Ectodermal cell (in vitro differentiated cells): ENCODE measurements at regions not wholly inside any gene's neighbourhood (a gene's known extent, or its start where the extent isn't known, plus 50 kb on each side); places are given as distances from the start of the nearest gene placed in this dataset.

ENCODE experiments used
- H3K27ac ChIP-seq: 2 replicates; pipeline ENCODE4 v1.7.0; 2013; ENCODE audit warnings: mild to moderate bottlenecking, low read depth, low read length; ENCODE audit not compliant: insufficient read depth, poor library complexity, severe bottlenecking
- H3K27me3 ChIP-seq: 2 replicates; pipeline ENCODE4 v1.7.0; 2013; ENCODE audit warnings: mild to moderate bottlenecking, low read length; ENCODE audit not compliant: insufficient read depth, control insufficient read depth, poor library complexity, severe bottlenecking
- H3K36me3 ChIP-seq: one replicate; pipeline ENCODE4 v1.7.0; 2013; ENCODE audit warnings: low read length; ENCODE audit not compliant: control insufficient read depth, insufficient read depth
- H3K4me1 ChIP-seq: one replicate; pipeline ENCODE4 v1.7.0; 2013; ENCODE audit warnings: low read length; ENCODE audit not compliant: control insufficient read depth, insufficient read depth
- H3K4me3 ChIP-seq: 2 replicates; pipeline ENCODE4 v1.7.0; 2013; ENCODE audit warnings: low read depth, low read length, control low read depth; ENCODE audit not compliant: insufficient read depth
- H3K9me3 ChIP-seq: 2 replicates; pipeline ENCODE4 v1.7.0; 2013; ENCODE audit warnings: mild to moderate bottlenecking, low read length, moderate library complexity; ENCODE audit not compliant: control insufficient read depth
- WGBS, 2 experiments: methylation state at CpG; one replicate each; pipeline ENCODE4 v1.1.7; 2013; ENCODE audit warnings: missing lambda C conversion rate in 2 of 2; 5-methylcytosine and 5-hydroxymethylcytosine counted together

DNA sequence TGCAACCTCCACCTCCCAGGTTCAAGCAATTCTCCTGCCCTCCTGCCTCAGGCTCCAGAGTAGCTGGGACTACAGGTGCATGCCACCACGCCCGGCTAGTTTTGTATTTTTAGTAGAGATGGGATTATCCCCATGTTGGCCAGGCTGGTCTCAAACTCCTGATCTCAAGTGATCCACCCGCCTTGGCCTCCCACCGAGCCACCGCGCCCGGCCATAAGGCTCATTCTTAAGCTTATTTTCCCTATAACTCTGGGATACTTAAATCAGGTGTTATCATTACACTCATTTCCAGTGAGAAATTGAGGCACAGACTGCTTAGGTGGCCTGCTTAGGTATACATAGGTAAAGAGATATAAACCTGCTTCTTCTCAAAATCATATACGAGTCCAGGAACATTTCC, 188.3 kb upstream of the MTNR1B start:
- WGBS, 2 experiments, result 92 to 97% methylated on average over 7 to 8 of the region's 8 CpGs
- H3K36me3 ChIP-seq, result no peaks in the 10 kb centered on the region
- peaks cover 10% of the 10 kb centered on the region for H3K4me1 ChIP-seq
- H3K27me3 ChIP-seq, result no peaks in the 10 kb centered on the region
- no peak overlapping the region for H3K4me3 ChIP-seq
- H3K27ac ChIP-seq, result no peak overlapping the region
- H3K9me3 ChIP-seq, result no peaks in the 10 kb centered on the region

DNA sequence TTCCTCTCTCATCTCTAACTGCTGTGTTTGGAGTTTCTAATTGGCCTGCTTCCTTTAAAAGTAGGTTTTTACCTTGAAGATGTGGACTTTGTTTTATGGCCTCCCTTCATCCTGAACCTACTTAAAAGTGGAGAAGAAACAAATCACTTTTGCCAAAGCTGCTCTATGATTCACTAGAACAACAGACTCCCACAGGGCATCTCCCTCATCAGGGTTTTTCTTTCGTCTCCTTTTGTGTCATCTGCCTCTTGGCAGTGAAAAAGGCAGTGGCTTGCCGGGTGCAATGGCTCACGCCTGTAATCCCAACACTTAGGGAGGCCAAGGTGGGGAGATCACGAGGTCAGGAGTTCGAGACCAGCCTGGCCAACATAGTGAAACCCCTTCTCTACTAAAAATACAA, 186.6 kb upstream of the MTNR1B start:
- no peak overlapping the region for H3K27ac ChIP-seq
- no peaks in the 10 kb centered on the region for H3K27me3 ChIP-seq
- WGBS, 2 experiments, result 69 to 75% methylated on average over 5 of the region's 5 CpGs
- H3K9me3 ChIP-seq, result no peaks in the 10 kb centered on the region
- H3K4me3 ChIP-seq, result no peak overlapping the region
- peaks cover 10% of the 10 kb centered on the region for H3K4me1 ChIP-seq
- H3K36me3 ChIP-seq, result no peaks in the 10 kb centered on the region

DNA sequence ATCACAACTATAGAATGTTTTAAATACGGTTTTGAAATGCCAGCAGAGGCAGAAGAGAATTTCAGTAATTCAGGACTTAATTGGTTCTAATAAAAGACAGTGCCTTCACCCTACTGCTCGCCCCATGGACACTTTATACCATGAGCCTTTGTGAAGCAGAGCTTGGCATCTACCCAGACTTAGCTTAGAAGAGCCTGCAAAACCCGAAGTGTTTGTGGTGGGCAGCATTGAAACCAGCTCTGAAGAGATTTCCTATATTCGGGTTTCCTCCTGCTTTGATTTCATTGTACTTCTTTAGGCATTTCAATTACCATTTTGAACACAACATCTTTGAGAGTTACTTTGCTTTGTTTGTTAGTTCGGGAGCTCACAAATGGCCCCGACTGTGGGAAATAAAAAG, 185.1 kb upstream of the MTNR1B start:
- Histone ChIP-seq H3K27me3 (no peaks in the 10 kb centered on the region), H3K36me3 (no peaks in the 10 kb centered on the region), H3K27ac (no peak overlapping the region), H3K4me3 (no peak overlapping the region), H3K9me3 (no peaks in the 10 kb centered on the region), H3K4me1 (peaks cover 10% of the 10 kb centered on the region)
- 67 to 76% methylated on average over 6 of the region's 6 CpGs for WGBS, 2 experiments

DNA sequence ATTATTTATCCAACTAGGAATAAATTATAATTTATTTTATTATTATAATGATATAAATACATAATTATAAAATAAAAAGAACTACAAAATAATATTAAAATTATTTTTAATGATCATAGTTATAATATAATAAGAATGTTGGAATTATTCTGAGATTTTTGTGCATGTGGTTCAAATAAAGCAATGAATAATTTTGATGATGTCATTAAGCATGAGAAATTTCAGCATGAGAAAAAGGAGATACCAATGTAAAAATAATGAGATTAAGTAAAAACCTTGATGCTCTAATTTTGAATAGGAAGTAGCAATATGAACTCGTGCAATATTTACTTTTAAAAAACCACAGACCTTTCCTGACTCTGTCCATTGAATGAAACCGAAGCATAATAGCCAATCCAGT, 181.8 kb upstream of the MTNR1B start:
- no peaks in the 10 kb centered on the region for H3K36me3 ChIP-seq
- no peak overlapping the region for H3K27ac ChIP-seq
- 95 to 100% methylated on average over 2 of the region's 2 CpGs for WGBS, 2 experiments
- H3K27me3 ChIP-seq, result no peaks in the 10 kb centered on the region
- H3K9me3 ChIP-seq, result no peaks in the 10 kb centered on the region
- no peak overlapping the region for H3K4me3 ChIP-seq
- H3K4me1 ChIP-seq, result peaks cover 3% of the 10 kb centered on the region

DNA sequence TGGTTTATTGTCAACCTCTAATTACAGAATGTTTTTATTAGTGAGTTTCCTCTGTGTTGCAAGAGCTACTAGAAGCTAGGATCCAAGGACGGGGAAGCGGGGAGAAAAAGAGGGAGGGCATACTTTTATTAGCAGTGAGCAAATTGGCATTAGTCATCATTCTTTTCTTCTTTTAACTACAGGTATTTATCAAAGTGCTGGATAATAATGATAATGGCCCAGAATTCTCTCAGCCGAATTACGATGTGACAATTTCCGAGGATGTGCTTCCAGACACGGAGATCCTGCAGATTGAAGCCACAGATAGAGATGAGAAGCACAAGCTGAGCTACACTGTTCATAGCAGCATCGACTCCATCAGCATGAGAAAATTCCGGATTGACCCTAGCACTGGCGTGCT, 179.7 kb upstream of the MTNR1B start:
- Histone ChIP-seq H3K27ac (no peak overlapping the region), H3K4me1 (peaks cover 13% of the 10 kb centered on the region), H3K27me3 (no peaks in the 10 kb centered on the region), H3K9me3 (no peaks in the 10 kb centered on the region), H3K4me3 (no peak overlapping the region), H3K36me3 (no peaks in the 10 kb centered on the region)
- WGBS, 2 experiments, result 91 to 98% methylated on average over 7 to 9 of the region's 9 CpGs

DNA sequence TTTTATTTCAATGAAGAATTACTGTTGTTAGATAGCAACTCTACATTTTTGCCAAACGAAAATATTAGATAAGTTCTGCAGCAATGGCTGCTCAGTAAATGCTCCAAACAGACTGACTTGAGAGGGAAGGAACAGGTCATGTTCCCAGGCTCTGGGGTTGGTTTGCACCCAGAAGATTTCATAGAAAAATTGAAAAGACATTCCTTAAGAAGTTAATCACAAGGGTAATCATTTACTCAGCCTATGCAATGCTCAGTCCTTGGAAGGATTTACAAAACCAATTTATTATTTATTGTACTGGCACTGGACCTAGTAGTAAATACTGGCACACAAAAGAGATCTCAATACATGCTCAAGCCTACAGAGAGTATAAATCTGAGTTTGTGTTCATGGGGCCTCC, 179.1 kb upstream of the MTNR1B start:
- Histone ChIP-seq H3K27ac (no peak overlapping the region), H3K36me3 (no peaks in the 10 kb centered on the region), H3K4me3 (no peak overlapping the region), H3K27me3 (no peaks in the 10 kb centered on the region), H3K9me3 (no peaks in the 10 kb centered on the region), H3K4me1 (peaks cover 13% of the 10 kb centered on the region)
- 96 to 100% methylated on average over 1 of the region's 1 CpG for WGBS, 2 experiments

DNA sequence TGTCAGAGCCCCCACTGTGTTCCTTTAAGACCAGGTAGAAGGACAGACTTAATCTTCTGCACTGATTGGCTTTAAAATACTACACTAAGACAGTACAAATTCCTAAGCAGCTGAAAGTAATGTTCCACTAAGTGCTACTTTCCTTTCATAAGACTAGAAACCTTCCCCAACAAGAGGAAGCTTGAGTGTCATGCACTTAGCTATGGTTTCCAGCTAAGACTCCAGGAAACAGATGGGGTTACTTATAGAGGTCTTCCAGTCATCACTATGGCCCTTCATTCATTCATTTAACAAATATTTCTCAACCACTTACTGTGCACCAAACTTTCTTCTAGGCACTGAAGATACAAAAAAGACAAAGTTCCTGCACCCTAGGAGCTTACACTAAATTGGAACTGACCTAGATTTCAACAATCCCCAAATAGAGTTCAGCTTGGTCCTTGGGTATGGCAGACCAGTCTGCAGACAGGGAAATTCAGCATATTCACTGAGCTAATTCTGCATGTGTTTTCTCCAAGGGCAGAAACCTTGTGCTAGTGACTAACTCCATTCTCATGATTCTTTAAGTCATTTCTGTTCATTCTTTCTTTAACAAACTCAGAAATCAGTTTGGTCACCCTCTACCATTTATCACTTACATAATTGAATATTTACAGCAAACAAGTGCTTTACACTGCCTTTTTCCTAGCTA, 178.4 kb upstream of the MTNR1B start:
- Histone ChIP-seq H3K36me3 (no peaks in the 10 kb centered on the region), H3K27me3 (no peaks in the 10 kb centered on the region), H3K4me1 (peaks cover 13% of the 10 kb centered on the region), H3K27ac (no peak overlapping the region), H3K9me3 (no peaks in the 10 kb centered on the region), H3K4me3 (no peak overlapping the region)

DNA sequence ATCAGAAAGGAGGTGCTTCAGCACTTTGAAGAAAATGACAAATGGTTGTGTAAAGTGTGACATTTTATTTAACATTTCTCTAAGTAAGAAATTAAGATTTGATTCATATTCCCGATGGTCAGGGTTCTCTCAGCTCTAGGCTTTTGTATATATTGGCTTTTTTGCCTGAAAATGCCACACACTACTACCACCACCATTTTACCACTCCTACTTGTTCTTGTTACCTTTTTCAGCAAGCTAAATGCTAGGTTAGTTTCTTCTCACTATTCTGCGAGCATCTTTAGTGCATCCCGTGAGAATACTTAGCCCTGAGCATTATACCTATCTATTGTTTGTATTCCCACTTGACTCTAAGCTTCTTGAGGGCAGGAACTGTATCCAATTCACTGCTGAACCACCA, 177.6 kb upstream of the MTNR1B start:
- no peak overlapping the region for H3K4me3 ChIP-seq
- H3K27ac ChIP-seq, result no peak overlapping the region
- H3K9me3 ChIP-seq, result no peaks in the 10 kb centered on the region
- peaks cover 13% of the 10 kb centered on the region for H3K4me1 ChIP-seq
- WGBS, 2 experiments, result 96 to 100% methylated on average over 2 to 3 of the region's 3 CpGs
- H3K27me3 ChIP-seq, result no peaks in the 10 kb centered on the region
- no peaks in the 10 kb centered on the region for H3K36me3 ChIP-seq

DNA sequence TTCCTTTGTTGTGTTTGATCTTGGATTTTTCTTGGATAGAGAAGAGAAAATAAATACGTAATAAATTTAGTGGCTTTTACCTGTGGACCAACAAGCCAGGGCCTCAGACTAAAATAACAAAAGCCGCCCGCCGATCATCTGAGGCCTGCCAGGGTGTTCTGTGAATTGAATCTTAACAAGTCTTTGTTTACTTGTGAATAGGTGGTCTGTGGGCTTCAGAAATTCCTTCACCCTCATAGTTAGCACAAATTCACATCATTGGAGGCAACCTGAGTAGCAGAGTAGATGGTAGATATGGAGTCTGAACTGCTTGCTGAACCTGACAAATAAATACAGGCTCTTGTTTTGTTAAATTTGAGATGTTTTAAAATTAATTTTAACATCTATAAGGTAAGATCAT, 176.3 kb upstream of the MTNR1B start:
- 14 to 23% methylated on average over 4 of the region's 4 CpGs for WGBS, 2 experiments
- H3K4me1 ChIP-seq, result peaks cover 13% of the 10 kb centered on the region
- H3K9me3 ChIP-seq, result no peaks in the 10 kb centered on the region
- no peaks in the 10 kb centered on the region for H3K27me3 ChIP-seq
- no peak overlapping the region for H3K4me3 ChIP-seq
- no peaks in the 10 kb centered on the region for H3K36me3 ChIP-seq
- H3K27ac ChIP-seq, result no peak overlapping the region

DNA sequence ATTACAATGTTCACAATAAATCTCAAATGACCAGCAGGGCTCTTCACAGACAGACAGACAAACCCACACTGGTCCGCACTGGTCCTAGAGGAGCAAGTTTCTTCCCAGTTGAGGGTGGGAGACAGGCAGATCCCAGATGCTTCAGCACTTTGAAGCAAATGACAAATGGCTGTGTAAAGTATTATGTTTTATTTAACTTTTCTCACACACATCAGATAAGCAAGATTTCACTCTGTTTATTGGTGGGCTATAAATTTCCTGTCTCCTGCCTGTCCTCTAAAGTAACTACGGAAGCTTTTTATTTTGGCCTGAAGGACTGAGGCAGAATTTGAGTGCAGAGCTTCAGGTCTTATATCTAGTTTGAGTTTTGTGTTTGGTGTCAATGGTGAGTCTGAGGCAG, 174.7 kb upstream of the MTNR1B start:
- 91 to 94% methylated on average over 2 of the region's 2 CpGs for WGBS, 2 experiments
- H3K4me1 ChIP-seq, result peaks cover 13% of the 10 kb centered on the region
- H3K4me3 ChIP-seq, result no peak overlapping the region
- H3K9me3 ChIP-seq, result no peaks in the 10 kb centered on the region
- H3K27ac ChIP-seq, result no peak overlapping the region
- no peaks in the 10 kb centered on the region for H3K27me3 ChIP-seq
- no peaks in the 10 kb centered on the region for H3K36me3 ChIP-seq

DNA sequence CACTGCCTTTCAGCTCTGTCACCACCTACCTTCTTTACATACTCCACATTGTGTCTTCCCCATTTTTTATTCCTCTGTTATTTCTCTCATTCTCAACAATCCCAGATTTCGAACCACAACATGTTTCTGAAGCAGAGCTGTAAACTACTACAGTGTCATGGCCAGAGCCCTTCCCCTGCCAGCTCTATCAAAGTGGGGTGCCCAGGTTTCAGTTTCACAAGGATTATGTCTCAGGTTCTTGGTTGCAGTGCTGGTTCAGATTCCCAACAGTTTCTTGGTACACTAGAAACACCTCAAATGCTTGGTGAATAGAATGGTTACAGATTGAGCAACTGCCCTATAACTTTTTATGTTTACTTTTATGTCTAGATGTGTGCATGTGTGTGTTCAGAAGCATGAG, 172.7 kb upstream of the MTNR1B start:
- H3K4me1 ChIP-seq, result peaks cover 13% of the 10 kb centered on the region
- H3K27me3 ChIP-seq, result no peaks in the 10 kb centered on the region
- H3K9me3 ChIP-seq, result no peaks in the 10 kb centered on the region
- no peak overlapping the region for H3K4me3 ChIP-seq
- no peaks in the 10 kb centered on the region for H3K36me3 ChIP-seq
- 90 to 95% methylated on average over 1 of the region's 1 CpG for WGBS, 2 experiments
- H3K27ac ChIP-seq, result no peak overlapping the region
